H1 (cell line): ENCODE measurements at regions not wholly inside any gene's neighbourhood (a gene's known extent, or its start where the extent isn't known, plus 50 kb on each side); places are given as distances from the start of the nearest gene placed in this dataset.

Experiments used
- CTCF ChIA-PET: fragments of 300-600 bp; sonication (Branson Sonifier 250); formaldehyde crosslinking; loops from one replicate; lab custom pipeline; 2021; ENCODE audit not compliant: partially characterized antibody; lab: Charles Lee
- POLR2A ChIA-PET: fragments of 300-600 bp; sonication (Branson Sonifier 250); formaldehyde crosslinking; loops from one replicate; lab custom pipeline; 2021; ENCODE audit warnings: inconsistent platforms; ENCODE audit not compliant: partially characterized antibody; lab: Charles Lee
- DNase-seq, 2 experiments: peaks; one replicate each; pipeline versions ENCODE4 v3.0.0 to v3.0.0-alpha.2; 2010 to 2022; ENCODE audit warnings: low spot score in 2 of 2, low read depth in 1 of 2, mixed read lengths in 1 of 2
- FAIRE-seq: peaks from 2 replicates; lab custom pipeline; 2011; peaks lifted over from hg19 to GRCh38; lab: Jason Lieb, UNC
- H2AFZ ChIP-seq: 2 replicates; pipeline ENCODE4 v1.8.1; 2012; ENCODE audit warnings: low read length, inconsistent platforms
- H2AK5ac ChIP-seq: 2 replicates; pipeline ENCODE4 v1.6.1; 2013; ENCODE audit warnings: low read depth, low read length
- H2BK120ac ChIP-seq: replicated peaks from 2 replicates; pipeline ENCODE3; 2013; ENCODE audit warnings: low read depth, low read length, inconsistent platforms
- H2BK12ac ChIP-seq: 2 replicates; pipeline ENCODE4 v1.6.1; 2013; ENCODE audit warnings: low read depth, low read length
- H2BK15ac ChIP-seq: 2 replicates; pipeline ENCODE4 v1.6.1; 2013; ENCODE audit warnings: low read length
- H2BK20ac ChIP-seq: 2 replicates; pipeline ENCODE4 v1.6.1; 2013; ENCODE audit warnings: low read length
- H2BK5ac ChIP-seq: 2 replicates; pipeline ENCODE4 v1.6.1; 2013; ENCODE audit warnings: low read depth, low read length
- H3K14ac ChIP-seq: 2 replicates; pipeline ENCODE4 v1.6.1; 2013; ENCODE audit warnings: inconsistent platforms; ENCODE audit not compliant: insufficient read length
- H3K18ac ChIP-seq: 2 replicates; pipeline ENCODE4 v1.6.1; 2013; ENCODE audit warnings: low read length; ENCODE audit errors: extremely low read depth
- H3K23ac ChIP-seq: 2 replicates; pipeline ENCODE4 v1.6.1; 2013; ENCODE audit warnings: inconsistent platforms; ENCODE audit not compliant: insufficient read length
- H3K23me2 ChIP-seq: 2 replicates; pipeline ENCODE4 v1.6.1; 2013; ENCODE audit warnings: low read depth, low read length
- H3K27ac ChIP-seq: 2 replicates; pipeline ENCODE4 v1.6.1; 2011; ENCODE audit warnings: low read depth, low read length, inconsistent platforms
- H3K27me3 ChIP-seq, 4 experiments: replicated peaks in 1 of 4; 1 replicate in 1 of 4; 2 replicates in 3 of 4; pipeline versions ENCODE4 v1.6.1 to v1.8.1; 2011 to 2013; ENCODE audit warnings: low read length in 3 of 4, mild to moderate bottlenecking in 3 of 4, inconsistent platforms in 2 of 4, mixed read lengths in 2 of 4, moderate library complexity in 1 of 4; ENCODE audit not compliant: control insufficient read depth in 3 of 4, insufficient read depth in 3 of 4; ENCODE audit errors: extremely low read depth in 1 of 4
- H3K36me3 ChIP-seq, 4 experiments: 2 replicates each; pipeline versions ENCODE4 v1.6.1 to v1.8.1; 2011 to 2013; ENCODE audit warnings: mild to moderate bottlenecking in 4 of 4, low read length in 3 of 4, moderate library complexity in 2 of 4, control low read depth in 1 of 4, inconsistent platforms in 1 of 4; ENCODE audit not compliant: insufficient read depth in 4 of 4, control insufficient read depth in 2 of 4
- H3K4ac ChIP-seq: replicated peaks from 2 replicates; pipeline ENCODE3; 2013; ENCODE audit warnings: low read length, low read depth, mixed read lengths, inconsistent platforms; ENCODE audit not compliant: insufficient read length
- H3K4me1 ChIP-seq, 4 experiments: replicated peaks in 1 of 4; 1 replicate in 1 of 4; 2 replicates in 3 of 4; pipeline versions ENCODE4 v1.6.1 to v1.8.1; 2011 to 2013; ENCODE audit warnings: low read length in 3 of 4, inconsistent platforms in 2 of 4, mixed read lengths in 1 of 4; ENCODE audit not compliant: insufficient read depth in 4 of 4, control insufficient read depth in 3 of 4
- H3K4me2 ChIP-seq, 2 experiments: 2 replicates each; pipeline versions ENCODE4 v1.6.1 to v1.8.1; 2011 to 2013; ENCODE audit warnings: low read depth in 2 of 2, low read length in 2 of 2, control low read depth in 1 of 2, inconsistent platforms in 1 of 2, mild to moderate bottlenecking in 1 of 2; ENCODE audit not compliant: insufficient read depth in 1 of 2
- H3K4me3 ChIP-seq, 4 experiments: fragments of 200-600, 300-600 bp in 1 of 4; sonication (generic), shearing (Covaris generic), sonication (Bioruptor Twin) in 1 of 4; 2 replicates each; pipeline versions ENCODE4 v1.5.1 to v1.8.1; 2011 to 2016; ENCODE audit warnings: low read length in 4 of 4, low read depth in 3 of 4, control low read depth in 2 of 4, inconsistent platforms in 2 of 4, mild to moderate bottlenecking in 2 of 4, mixed read lengths in 1 of 4, moderate library complexity in 1 of 4; ENCODE audit not compliant: insufficient read depth in 2 of 4; ENCODE audit errors: extremely low read depth in 1 of 4
- H3K56ac ChIP-seq: replicated peaks from 2 replicates; pipeline ENCODE3; 2013; ENCODE audit warnings: low read depth, mild to moderate bottlenecking, mixed read lengths, low read length, inconsistent platforms; ENCODE audit not compliant: insufficient read length
- H3K79me1 ChIP-seq: 2 replicates; pipeline ENCODE4 v1.6.1; 2013; ENCODE audit warnings: low read depth, low read length, control low read depth
- H3K79me2 ChIP-seq, 2 experiments: 2 replicates each; pipeline versions ENCODE4 v1.6.1 to v1.8.1; 2012 to 2013; ENCODE audit warnings: low read length in 2 of 2, mild to moderate bottlenecking in 2 of 2, inconsistent platforms in 1 of 2; ENCODE audit not compliant: insufficient read depth in 2 of 2, control insufficient read depth in 1 of 2
- H3K9ac ChIP-seq, 4 experiments: replicated peaks in 1 of 4; 1 replicate in 1 of 4; 2 replicates in 3 of 4; pipeline versions ENCODE4 v1.6.1 to v1.8.1; 2011 to 2013; ENCODE audit warnings: low read depth in 3 of 4, low read length in 3 of 4, control low read depth in 2 of 4, mild to moderate bottlenecking in 2 of 4, moderate library complexity in 2 of 4, inconsistent platforms in 1 of 4; ENCODE audit errors: extremely low read depth in 1 of 4
- H3K9me3 ChIP-seq, 2 experiments: 2 replicates each; pipeline versions ENCODE4 v1.6.1 to v1.8.1; 2012 to 2013; ENCODE audit warnings: mild to moderate bottlenecking in 2 of 2, moderate library complexity in 2 of 2, control low read depth in 1 of 2, inconsistent platforms in 1 of 2, low read depth in 1 of 2, low read length in 1 of 2, mixed read lengths in 1 of 2; ENCODE audit not compliant: insufficient read depth in 2 of 2
- H4K20me1 ChIP-seq, 2 experiments: replicated peaks in 1 of 2; 2 replicates each; pipeline versions ENCODE3 to v1.8.1; 2011 to 2013; ENCODE audit warnings: inconsistent platforms in 2 of 2, low read length in 2 of 2, mild to moderate bottlenecking in 1 of 2; ENCODE audit not compliant: insufficient read depth in 2 of 2, control insufficient read depth in 1 of 2
- H4K5ac ChIP-seq: 2 replicates; pipeline ENCODE4 v1.6.1; 2013; ENCODE audit warnings: low read length, low read depth, mixed read lengths, inconsistent platforms; ENCODE audit not compliant: insufficient read length
- H4K8ac ChIP-seq: 2 replicates; pipeline ENCODE4 v1.8.0; 2013; ENCODE audit warnings: mild to moderate bottlenecking, moderate library complexity, low read length, inconsistent platforms; ENCODE audit not compliant: insufficient read depth; ENCODE audit errors: extremely low read depth
- H4K91ac ChIP-seq: replicated peaks from 2 replicates; pipeline ENCODE3; 2013; ENCODE audit warnings: low read length, mixed read lengths, inconsistent platforms; ENCODE audit not compliant: insufficient read length
- ASH2L ChIP-seq: fragments of 200-600, 300-600 bp; sonication (generic); IDR thresholded peaks from one replicate; pipeline ENCODE4 v1.7.1; 2017; ENCODE audit warnings: low read length
- ATF3 ChIP-seq: IDR thresholded peaks from 2 replicates; pipeline ENCODE4 v1.6.1; 2011; ENCODE audit warnings: low read depth, mild to moderate bottlenecking, low read length; ENCODE audit not compliant: insufficient read depth
- CEBPB ChIP-seq: IDR thresholded peaks from 2 replicates; pipeline ENCODE4 v1.6.1; 2012; ENCODE audit warnings: low read depth, low read length
- CTBP2 ChIP-seq: IDR thresholded peaks from 2 replicates; pipeline ENCODE4 v1.7.0; 2011; ENCODE audit warnings: borderline replicate concordance, mild to moderate bottlenecking, moderate library complexity, mixed read lengths, low read length; ENCODE audit not compliant: insufficient read depth, insufficient read length
- EP300 ChIP-seq, 2 experiments: IDR thresholded peaks; 1 replicate in 1 of 2; 2 replicates in 1 of 2; pipeline ENCODE4 v1.6.1; 2011 to 2012; ENCODE audit warnings: low read depth in 2 of 2, low read length in 2 of 2, mild to moderate bottlenecking in 2 of 2, borderline replicate concordance in 1 of 2, inconsistent platforms in 1 of 2, moderate library complexity in 1 of 2
- KDM1A ChIP-seq: fragments of 200-600, 300-600 bp; sonication (generic); IDR thresholded peaks from 2 replicates; pipeline ENCODE4 v1.7.1; 2016; ENCODE audit warnings: mild to moderate bottlenecking, low read length, borderline replicate concordance
- NRF1 ChIP-seq: IDR thresholded peaks from 2 replicates; pipeline ENCODE4 v1.6.1; 2011; ENCODE audit warnings: mild to moderate bottlenecking, low read depth, low read length, improper control_type of control experiment
- POLR2A ChIP-seq, 2 experiments: IDR thresholded peaks; 1 replicate in 1 of 2; 2 replicates in 1 of 2; pipeline ENCODE4 v1.6.1; 2011; ENCODE audit warnings: low read depth in 2 of 2, low read length in 2 of 2, mild to moderate bottlenecking in 2 of 2; ENCODE audit errors: control extremely low read depth in 1 of 2
- POU5F1 ChIP-seq: IDR thresholded peaks from 2 replicates; pipeline ENCODE4 v1.6.1; 2011; ENCODE audit warnings: low read depth, mild to moderate bottlenecking, low read length, moderate library complexity
- SIX5 ChIP-seq: IDR thresholded peaks from 2 replicates; pipeline ENCODE4 v1.6.1; 2011; ENCODE audit warnings: mild to moderate bottlenecking, low read depth, low read length
- SRF ChIP-seq: IDR thresholded peaks from 2 replicates; pipeline ENCODE4 v1.6.1; 2011; ENCODE audit warnings: mild to moderate bottlenecking, low read depth, low read length, moderate library complexity
- SUZ12 ChIP-seq: fragments of 200-600 bp; sonication (generic); IDR thresholded peaks from 2 replicates; pipeline ENCODE4 v1.6.1; 2012; ENCODE audit warnings: mild to moderate bottlenecking, inconsistent platforms, low read length, moderate library complexity, mixed read lengths
- WGBS, 2 experiments: shearing (Covaris generic) in 1 of 2; methylation state at CpG; one replicate each; pipeline versions ENCODE4 v1.1.6 to v1.1.7; 2013 to 2015; ENCODE audit warnings: low lambda C conversion rate in 2 of 2, mixed read lengths in 2 of 2, inconsistent platforms in 1 of 2, low coverage in 1 of 2, missing lambda C conversion rate in 1 of 2; ENCODE audit not compliant: insufficient replicate concordance in 2 of 2, insufficient coverage in 1 of 2, insufficient read length in 1 of 2; ENCODE audit errors: extremely low coverage in 1 of 2, missing lambda C conversion rate in 1 of 2; 5-methylcytosine and 5-hydroxymethylcytosine counted together

GRCh38 chr9:90722071-90722470 is 79.4 kb upstream of the DIRAS2 start:
- DNase-seq (no peak), FAIRE-seq (no peak)
- Histone ChIP-seq H2AK5ac (no peak overlapping the region), H3K23me2 (no peaks in the 10 kb centered on the region), H2BK20ac (no peak overlapping the region), H3K79me2 (no peaks in the 10 kb centered on the region), H3K18ac (no peak overlapping the region), H4K5ac (no peak overlapping the region), H2BK12ac (no peak overlapping the region), H3K4me2 (no peak overlapping the region), H4K91ac (no peak overlapping the region), H3K27ac (no peak overlapping the region), H4K20me1 (no peaks in the 10 kb centered on the region), H3K56ac (no peak overlapping the region), H3K23ac (no peak overlapping the region), H4K8ac (no peak overlapping the region), H2BK5ac (no peak overlapping the region), H3K9me3 (no peaks in the 10 kb centered on the region), H3K27me3 (no peaks in the 10 kb centered on the region), H2AFZ (no peak overlapping the region), H3K79me1 (no peaks in the 10 kb centered on the region), H3K14ac (no peak overlapping the region), H3K4ac (no peak overlapping the region), H2BK15ac (no peak overlapping the region), H3K36me3 (no peaks in the 10 kb centered on the region), H3K4me3 (no peak overlapping the region), H2BK120ac (no peak overlapping the region), H3K4me1 (no peaks in the 10 kb centered on the region), H3K9ac (no peak overlapping the region)
- TF ChIP-seq KDM1A (no peak), ATF3 (no peak), SIX5 (no peak), POLR2A (IDR thresholded peaks at IDR 0.05; ENCODE audit: control extremely low read depth in 1 of 2, low read depth in 2 of 2, low read length in 2 of 2) (no peak), CTBP2 (no peak), SUZ12 (no peak), NRF1 (no peak), POU5F1 (no peak), SRF (no peak), EP300 (IDR thresholded peaks at IDR 0.05; ENCODE audit: borderline replicate concordance in 1 of 2, low read depth in 2 of 2, low read length in 2 of 2) (no peak), ASH2L (no peak), CEBPB (no peak)
- ChIA-PET POLR2A (no interaction called here), CTCF (interaction anchor here (0.6 to 1.5 kb wide), 7 partner anchors 11 to 412 kb away, joined by 3 to 5 read pairs (median 3); no protein-coding TSS in a partner anchor)
- 94% methylated on average over 3 of the region's 3 CpGs; no CpG with 5 or more reads in 1 of the 2 experiments for WGBS, 2 experiments
